H1 (cell line): ENCODE measurements at regions not wholly inside any gene's neighbourhood (a gene's known extent, or its start where the extent isn't known, plus 50 kb on each side); places are given as distances from the start of the nearest gene placed in this dataset.

Source experiments
- CBX8 ChIP-seq: fragments of 300-800, 300-1000 bp; sonication (generic); IDR thresholded peaks from 2 replicates; pipeline ENCODE4 v1.7.1; 2016; ENCODE audit warnings: low read depth, low read length, borderline replicate concordance
- CHD7 ChIP-seq: fragments of 300-600 bp; sonication (generic); IDR thresholded peaks from 2 replicates; pipeline ENCODE4 v1.7.1; 2012; ENCODE audit warnings: low read length, moderate library complexity, mild to moderate bottlenecking, inconsistent platforms; ENCODE audit not compliant: insufficient replicate concordance
- HDAC2 ChIP-seq, 2 experiments: fragments of 300-600 bp in 1 of 2; sonication (generic) in 1 of 2; IDR thresholded peaks; 2 replicates each; pipeline ENCODE4 v1.6.1; 2011 to 2012; ENCODE audit warnings: low read depth in 2 of 2, low read length in 2 of 2, mild to moderate bottlenecking in 2 of 2, moderate library complexity in 2 of 2, borderline replicate concordance in 1 of 2, inconsistent platforms in 1 of 2
- KDM5A ChIP-seq: fragments of 200-600 bp; IDR thresholded peaks from 2 replicates; pipeline ENCODE4 v1.7.1; 2012; ENCODE audit warnings: mild to moderate bottlenecking, low read length, inconsistent platforms, mixed read lengths
- YY1 ChIP-seq: IDR thresholded peaks from 2 replicates; pipeline ENCODE4 v1.6.1; 2011; ENCODE audit warnings: low read depth, mild to moderate bottlenecking, low read length

- TF ChIP-seq CHD7: no peak
- no peak for TF ChIP-seq KDM5A
- no peak for TF ChIP-seq YY1
- no peak for TF ChIP-seq HDAC2 (IDR thresholded peaks at IDR 0.05; ENCODE audit: borderline replicate concordance in 1 of 2, low read depth in 2 of 2, low read length in 2 of 2)
- TF ChIP-seq CBX8: no peak
- TF ChIP-seq, all 59 proteins: peak for 0
These were observed 596.4 kb downstream of the MID1IP1 start (continued) for GRCh38 chrX:39397561-39398199.
